Tibial nerve (tissue), 4 donors: ENCODE measurements at regions not wholly inside any gene's neighbourhood (a gene's known extent, or its start where the extent isn't known, plus 50 kb on each side); places are given as distances from the start of the nearest gene placed in this dataset.
A peak's percentile ranks its signal among the peaks of the same experiment; 100 is the strongest.

Source experiments
- DNase-seq, 2 donors: peaks; one replicate each; pipeline ENCODE4 v3.0.0-alpha.2; 2019; ENCODE audit warnings: low spot score in 2 of 2
- H3K27ac ChIP-seq, 4 donors: fragments of 200-600 bp; sonication (generic) in 3 of 4; one replicate each; pipeline ENCODE4 v1.5.1; 2017 to 2019; ENCODE audit warnings: mild to moderate bottlenecking in 1 of 4
- H3K27me3 ChIP-seq, 2 donors: fragments of 200-600 bp; sonication (generic) in 1 of 2; one replicate each; pipeline versions ENCODE4 v1.5.1 to v1.6.0; 2017 to 2019
- H3K36me3 ChIP-seq, 3 donors: fragments of 200-600 bp; sonication (generic); one replicate each; pipeline ENCODE4 v1.5.1; 2018 to 2019
- H3K4me1 ChIP-seq, 4 donors: fragments of 200-600 bp; sonication (generic) in 3 of 4; one replicate each; pipeline ENCODE4 v1.5.1; 2017 to 2019
- H3K4me3 ChIP-seq, 4 donors: fragments of 200-600 bp; sonication (generic) in 3 of 4; one replicate each; pipeline ENCODE4 v1.5.1; 2017 to 2019; ENCODE audit warnings: mild to moderate bottlenecking in 1 of 4, moderate library complexity in 1 of 4
- H3K9me3 ChIP-seq, 4 donors: fragments of 200-600 bp; sonication (generic) in 3 of 4; one replicate each; pipeline ENCODE4 v1.5.1; 2017 to 2019
- CTCF ChIP-seq, 5 experiments: fragments of 200-600 bp in 3 of 5; fragments of 450-650 bp in 2 of 5; sonication (generic) in 3 of 5; IDR thresholded peaks; one replicate each; pipeline ENCODE4 v1.5.1; 2016 to 2019; ENCODE audit warnings: antibody characterized with exemption in 5 of 5, mild to moderate bottlenecking in 3 of 5, moderate library complexity in 2 of 5
- EP300 ChIP-seq, 2 donors: sonication (generic); formaldehyde crosslinking; IDR thresholded peaks; one replicate each; pipeline ENCODE4 v1.6.1; 2017; ENCODE audit warnings: antibody characterized with exemption in 2 of 2, mild to moderate bottlenecking in 1 of 2
- POLR2A ChIP-seq, 2 donors: fragments of 450-650 bp; IDR thresholded peaks; one replicate each; pipeline ENCODE4 v1.6.1; 2017; ENCODE audit warnings: antibody characterized with exemption in 2 of 2, mild to moderate bottlenecking in 2 of 2, moderate library complexity in 2 of 2
- WGBS, 2 donors: methylation state at CpG; one replicate each; pipeline ENCODE4 v1.1.5; 2018; 5-methylcytosine and 5-hydroxymethylcytosine counted together

DNA sequence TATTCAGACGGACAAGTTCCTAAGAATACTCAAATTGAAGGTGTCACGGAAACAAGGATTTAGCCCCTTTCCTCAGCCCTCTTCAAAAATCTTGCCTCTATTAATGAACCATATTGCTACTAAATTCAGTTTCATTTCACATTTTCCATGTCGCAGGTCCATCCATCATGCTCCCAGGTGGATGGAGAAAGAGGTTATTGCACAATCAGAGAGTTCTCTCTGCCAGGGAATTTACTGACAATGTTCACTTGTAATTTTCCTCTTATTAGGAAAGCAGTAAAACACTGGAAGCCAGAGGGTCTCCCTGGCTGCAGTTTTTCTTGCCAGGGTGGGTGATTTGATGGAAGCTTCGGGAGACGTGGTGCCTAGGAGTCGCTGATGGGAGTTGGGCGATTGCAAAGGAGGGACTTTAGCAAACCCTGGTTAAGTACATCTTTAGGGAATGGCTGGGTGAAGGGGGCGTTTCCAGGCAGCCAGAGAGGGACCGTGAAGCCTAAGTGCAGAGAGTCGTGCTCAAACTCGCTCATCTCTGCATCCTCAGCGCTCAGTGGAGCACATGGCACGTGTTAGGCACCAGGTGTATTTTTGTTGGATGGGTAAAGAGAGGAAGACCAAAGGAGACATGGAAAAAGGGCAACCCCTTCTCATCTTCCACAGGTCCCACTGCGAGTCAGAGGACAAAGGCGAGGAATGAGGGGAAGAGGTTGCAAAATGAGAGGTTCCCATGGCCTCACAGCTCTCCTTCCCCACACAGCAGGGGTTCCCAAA is 321.9 kb upstream of the CDH4 start:
- 77 to 80% methylated on average over 15 of the region's 15 CpGs for WGBS, 2 donors
- Histone ChIP-seq H3K4me1 (no peaks in the 10 kb centered on the region), H3K36me3 (no peaks in the 10 kb centered on the region), H3K27me3 (no peaks in the 10 kb centered on the region), H3K27ac (no peak overlapping the region), H3K9me3 (no peaks in the 10 kb centered on the region), H3K4me3 (no peak overlapping the region)
- DNase-seq = peak in 1 of 2 donors; percentile 25
- TF ChIP-seq CTCF (IDR thresholded peaks at IDR 0.05) (no peak), POLR2A (IDR thresholded peaks at IDR 0.05) (no peak), EP300 (IDR thresholded peaks at IDR 0.05) (no peak)

- Histone ChIP-seq H3K27me3 (no peaks in the 10 kb centered on the region), H3K4me3 (no peak overlapping the region), H3K27ac (no peak overlapping the region), H3K4me1 (no peaks in the 10 kb centered on the region), H3K9me3 (no peaks in the 10 kb centered on the region), H3K36me3 (no peaks in the 10 kb centered on the region)
- 26 to 32% methylated on average over 4 of the region's 4 CpGs for WGBS, 2 donors
- no peak for TF ChIP-seq EP300 (IDR thresholded peaks at IDR 0.05)
- no peak for TF ChIP-seq POLR2A (IDR thresholded peaks at IDR 0.05)
- TF ChIP-seq CTCF (IDR thresholded peaks at IDR 0.05) = no peak
- no peak for DNase-seq
These were observed 320.4 kb upstream of the CDH4 start for GRCh38 chr20:60931696-60932095.

GRCh38 chr20:60934724-60935123 is 317.3 kb upstream of the CDH4 start:
- DNase-seq = no peak
- TF ChIP-seq POLR2A (IDR thresholded peaks at IDR 0.05) = no peak
- TF ChIP-seq CTCF (IDR thresholded peaks at IDR 0.05) = no peak
- TF ChIP-seq EP300 (IDR thresholded peaks at IDR 0.05) = no peak
- Histone ChIP-seq H3K4me3 (no peak overlapping the region), H3K4me1 (no peaks in the 10 kb centered on the region), H3K27me3 (no peaks in the 10 kb centered on the region), H3K9me3 (no peaks in the 10 kb centered on the region), H3K27ac (no peak overlapping the region), H3K36me3 (no peaks in the 10 kb centered on the region)
- WGBS, 2 donors = 87 to 96% methylated on average over 3 of the region's 3 CpGs

DNA sequence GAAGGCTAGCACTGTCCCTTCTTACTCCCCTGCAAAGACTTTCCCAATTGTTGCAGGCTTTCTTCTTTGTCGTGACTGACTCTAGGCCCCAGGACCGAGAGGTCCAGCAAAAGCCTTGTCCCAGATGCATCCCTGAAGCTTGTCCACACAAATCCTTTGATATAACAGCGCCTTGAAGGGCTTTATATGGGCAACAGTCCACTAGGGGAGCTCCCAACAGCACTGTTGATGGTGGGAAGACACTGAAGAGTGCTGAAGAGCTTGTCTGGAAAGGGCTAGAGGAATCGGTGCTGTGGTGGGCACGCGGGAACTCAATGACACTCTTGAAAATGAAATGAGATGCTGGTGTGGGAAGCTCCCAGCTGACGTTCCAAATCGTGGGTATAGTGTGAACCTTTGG is 316.1 kb upstream of the CDH4 start:
- Histone ChIP-seq H3K4me3 (no peak overlapping the region), H3K4me1 (no peaks in the 10 kb centered on the region), H3K36me3 (no peaks in the 10 kb centered on the region), H3K9me3 (no peaks in the 10 kb centered on the region), H3K27ac (no peak overlapping the region), H3K27me3 (no peaks in the 10 kb centered on the region)
- WGBS, 2 donors = 73 to 82% methylated on average over 8 of the region's 8 CpGs
- no peak for TF ChIP-seq EP300 (IDR thresholded peaks at IDR 0.05)
- no peak for TF ChIP-seq POLR2A (IDR thresholded peaks at IDR 0.05)
- no peak for TF ChIP-seq CTCF (IDR thresholded peaks at IDR 0.05)
- no peak for DNase-seq

DNA sequence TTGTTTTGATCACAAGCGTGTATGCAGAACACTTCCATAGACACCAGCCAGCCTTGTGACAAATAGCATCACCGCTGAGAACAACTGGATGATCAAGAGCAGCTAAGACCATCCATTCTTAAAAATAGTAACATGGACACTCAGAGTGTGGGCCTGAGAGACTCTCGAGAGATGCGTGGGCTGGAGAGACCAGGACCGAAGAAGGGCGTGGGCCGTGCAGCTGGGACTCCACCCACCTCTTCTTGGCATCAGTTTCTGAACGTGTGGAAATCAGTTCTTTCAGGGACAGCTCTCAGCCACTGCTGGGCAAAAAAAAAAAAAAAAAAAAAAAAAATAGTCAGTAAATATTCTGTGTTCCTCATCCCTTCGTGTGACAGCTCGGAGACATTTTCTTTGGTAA is 314.5 kb upstream of the CDH4 start:
- no peak for DNase-seq
- H3K27me3 ChIP-seq = no peaks in the 10 kb centered on the region
- H3K9me3 ChIP-seq = no peaks in the 10 kb centered on the region
- H3K4me3 ChIP-seq = no peak overlapping the region
- 32 to 54% methylated on average over 10 of the region's 10 CpGs for WGBS, 2 donors
- H3K27ac ChIP-seq = no peak overlapping the region
- H3K4me1 ChIP-seq = no peaks in the 10 kb centered on the region
- H3K36me3 ChIP-seq = no peaks in the 10 kb centered on the region
- TF ChIP-seq POLR2A (IDR thresholded peaks at IDR 0.05) (no peak), CTCF (IDR thresholded peaks at IDR 0.05) (no peak)
